SU-DHL-6 (cell line): ENCODE measurements at regions not wholly inside any gene's neighbourhood (a gene's known extent, or its start where the extent isn't known, plus 50 kb on each side); places are given as distances from the start of the nearest gene placed in this dataset.

ENCODE experiments used
- H2AFZ ChIP-seq: fragments of 200-600 bp; sonication (generic); 2 replicates; pipeline ENCODE4 v1.6.1; 2014; ENCODE audit warnings: low read depth, mild to moderate bottlenecking, moderate library complexity, mixed read lengths, antibody characterized with exemption, low read length; ENCODE audit not compliant: severe bottlenecking
- H3F3A ChIP-seq: fragments of 200-600 bp; shearing (Covaris generic); 2 replicates; pipeline ENCODE4 v1.6.0; 2016; ENCODE audit warnings: antibody characterized with exemption, mild to moderate bottlenecking; ENCODE audit not compliant: insufficient read depth
- H3K27ac ChIP-seq: fragments of 200-600 bp; sonication (generic); 2 replicates; pipeline ENCODE4 v1.5.1; 2016; ENCODE audit warnings: low read depth, mild to moderate bottlenecking, low read length, moderate library complexity, mixed read lengths
- H3K27me3 ChIP-seq: fragments of 200-600 bp; sonication (generic), shearing (Covaris generic); 2 replicates; pipeline ENCODE4 v1.6.0; 2014; ENCODE audit warnings: mild to moderate bottlenecking, low read length
- H3K36me3 ChIP-seq: fragments of 200-600 bp; sonication (generic); 2 replicates; pipeline ENCODE4 v1.6.1; 2014; ENCODE audit warnings: mild to moderate bottlenecking, low read length, mixed read lengths
- H3K4me2 ChIP-seq: fragments of 300-600, 200-600 bp; shearing (Covaris generic), sonication (generic); 2 replicates; pipeline ENCODE4 v1.6.0; 2014; ENCODE audit warnings: low read length, low read depth, mild to moderate bottlenecking; ENCODE audit not compliant: poor library complexity, severe bottlenecking
- H3K4me3 ChIP-seq: fragments of 200-600 bp; sonication (generic); 2 replicates; pipeline ENCODE4 v1.5.1; 2014; ENCODE audit warnings: antibody characterized with exemption, low read length, mild to moderate bottlenecking, mixed read lengths; ENCODE audit not compliant: insufficient read depth, poor library complexity, severe bottlenecking
- H3K79me2 ChIP-seq: fragments of 200-600 bp; sonication (generic); 2 replicates; pipeline ENCODE4 v1.6.1; 2014; ENCODE audit warnings: mild to moderate bottlenecking, low read length, moderate library complexity; ENCODE audit not compliant: insufficient read depth
- H3K9ac ChIP-seq: fragments of 200-600 bp; sonication (generic); 2 replicates; pipeline ENCODE4 v1.7.0; 2014; ENCODE audit warnings: mild to moderate bottlenecking, low read length
- H3K9me2 ChIP-seq: fragments of 200-600 bp; sonication (generic); replicated peaks from 2 replicates; pipeline ENCODE4 v1.6.1; 2014; ENCODE audit warnings: low read length; ENCODE audit not compliant: insufficient read depth
- H3K9me3 ChIP-seq: fragments of 200-600 bp; sonication (generic); 2 replicates; pipeline ENCODE4 v1.6.1; 2014; ENCODE audit warnings: low read length, mixed read lengths; ENCODE audit not compliant: insufficient read depth
- H4K20me1 ChIP-seq: fragments of 200-600 bp; sonication (generic); 2 replicates; pipeline ENCODE4 v1.6.1; 2014; ENCODE audit warnings: low read depth, mild to moderate bottlenecking, antibody characterized with exemption, low read length, moderate library complexity, mixed read lengths
- CTCF ChIP-seq: fragments of 200-600 bp; sonication (generic); IDR thresholded peaks from one replicate; pipeline ENCODE4 v1.5.1; 2017; ENCODE audit warnings: antibody characterized with exemption, mild to moderate bottlenecking, low read length, moderate library complexity; ENCODE audit not compliant: insufficient read depth, poor library complexity, severe bottlenecking
- EZH2phosphoT487 ChIP-seq: fragments of 200-600 bp; sonication (generic), shearing (Covaris generic); conservative IDR thresholded peaks from 2 replicates; pipeline ENCODE4 v1.6.1; 2018; ENCODE audit warnings: mild to moderate bottlenecking, antibody characterized with exemption, low read length, moderate library complexity, mixed read lengths

- no peaks in the 10 kb centered on the region for H3K9me3 ChIP-seq
- no peak overlapping the region for H3K27ac ChIP-seq
- no peak overlapping the region for H3K4me3 ChIP-seq
- H3K9ac ChIP-seq = no peak overlapping the region
- H3K36me3 ChIP-seq = no peaks in the 10 kb centered on the region
- H3K4me2 ChIP-seq = no peak overlapping the region
- H2AFZ ChIP-seq = no peak overlapping the region
- H4K20me1 ChIP-seq = no peaks in the 10 kb centered on the region
- H3K9me2 ChIP-seq = no peaks in the 10 kb centered on the region
- no peaks in the 10 kb centered on the region for H3K79me2 ChIP-seq
- H3F3A ChIP-seq = no peaks in the 10 kb centered on the region
- no peaks in the 10 kb centered on the region for H3K27me3 ChIP-seq
- TF ChIP-seq CTCF = no peak
- no peak for TF ChIP-seq EZH2phosphoT487
Measured at GRCh38 chr2:12514168-12514567, 202.6 kb upstream of the TRIB2 start.

- Histone ChIP-seq H3K9ac (no peak overlapping the region), H3F3A (no peaks in the 10 kb centered on the region), H2AFZ (no peak overlapping the region), H3K9me3 (no peaks in the 10 kb centered on the region), H3K79me2 (no peaks in the 10 kb centered on the region), H3K4me3 (no peak overlapping the region), H3K36me3 (no peaks in the 10 kb centered on the region), H3K9me2 (no peaks in the 10 kb centered on the region), H3K4me2 (no peak overlapping the region), H3K27me3 (no peaks in the 10 kb centered on the region), H3K27ac (no peak overlapping the region), H4K20me1 (no peaks in the 10 kb centered on the region)
- TF ChIP-seq EZH2phosphoT487 (no peak), CTCF (no peak)
Measured at GRCh38 chr2:12514631-12515437, 201.9 kb upstream of the TRIB2 start.

GRCh38 chr2:12515871-12516270 lies 200.9 kb upstream of the TRIB2 start:
- no peaks in the 10 kb centered on the region for H4K20me1 ChIP-seq
- no peaks in the 10 kb centered on the region for H3K36me3 ChIP-seq
- no peak overlapping the region for H3K27ac ChIP-seq
- H3K9me3 ChIP-seq = no peaks in the 10 kb centered on the region
- no peak overlapping the region for H3K9ac ChIP-seq
- H3K4me3 ChIP-seq = no peak overlapping the region
- H3K79me2 ChIP-seq = no peaks in the 10 kb centered on the region
- no peaks in the 10 kb centered on the region for H3K9me2 ChIP-seq
- TF ChIP-seq CTCF (no peak), EZH2phosphoT487 (no peak)
- H3K27me3 ChIP-seq = no peaks in the 10 kb centered on the region
- H3F3A ChIP-seq = peaks cover 3% of the 10 kb centered on the region; the same call in 1 of the 2 replicates
- H2AFZ ChIP-seq = no peak overlapping the region
- H3K4me2 ChIP-seq = no peak overlapping the region
